ENCODE measurements at regions not wholly inside any gene's neighbourhood (a gene's known extent, or its start where the extent isn't known, plus 50 kb on each side); places are given as distances from the start of the nearest gene placed in this dataset.

- no peaks in the 10 kb centered on the region for H3K4me1 ChIP-seq (ENCODE audit: insufficient read depth, low read length)
- no peak for DNase-seq
- no peak overlapping the region for H3K4me3 ChIP-seq (ENCODE audit: low read depth in 1 of 2, low read length in 2 of 2)
- no peak overlapping the region for H2AFZ ChIP-seq (ENCODE audit: low read depth, low read length)
- H4K20me1 ChIP-seq (ENCODE audit: insufficient read depth, low read length): no peaks in the 10 kb centered on the region
- TF ChIP-seq, protein P1, sequence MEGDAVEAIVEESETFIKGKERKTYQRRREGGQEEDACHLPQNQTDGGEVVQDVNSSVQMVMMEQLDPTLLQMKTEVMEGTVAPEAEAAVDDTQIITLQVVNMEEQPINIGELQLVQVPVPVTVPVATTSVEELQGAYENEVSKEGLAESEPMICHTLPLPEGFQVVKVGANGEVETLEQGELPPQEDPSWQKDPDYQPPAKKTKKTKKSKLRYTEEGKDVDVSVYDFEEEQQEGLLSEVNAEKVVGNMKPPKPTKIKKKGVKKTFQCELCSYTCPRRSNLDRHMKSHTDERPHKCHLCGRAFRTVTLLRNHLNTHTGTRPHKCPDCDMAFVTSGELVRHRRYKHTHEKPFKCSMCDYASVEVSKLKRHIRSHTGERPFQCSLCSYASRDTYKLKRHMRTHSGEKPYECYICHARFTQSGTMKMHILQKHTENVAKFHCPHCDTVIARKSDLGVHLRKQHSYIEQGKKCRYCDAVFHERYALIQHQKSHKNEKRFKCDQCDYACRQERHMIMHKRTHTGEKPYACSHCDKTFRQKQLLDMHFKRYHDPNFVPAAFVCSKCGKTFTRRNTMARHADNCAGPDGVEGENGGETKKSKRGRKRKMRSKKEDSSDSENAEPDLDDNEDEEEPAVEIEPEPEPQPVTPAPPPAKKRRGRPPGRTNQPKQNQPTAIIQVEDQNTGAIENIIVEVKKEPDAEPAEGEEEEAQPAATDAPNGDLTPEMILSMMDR (IDR thresholded peaks at IDR 0.05; ENCODE audit: borderline replicate concordance, extremely low read depth, low read length, poor library complexity, severe bottlenecking): no peak
- no peak for TF ChIP-seq EZH2 (IDR thresholded peaks at IDR 0.05; ENCODE audit: borderline replicate concordance, low read depth, low read length, severe bottlenecking)
- no peaks in the 10 kb centered on the region for H3K36me3 ChIP-seq (ENCODE audit: insufficient read depth, low read length)
- no peak overlapping the region for H3K27ac ChIP-seq (ENCODE audit: low read length)
- no peak overlapping the region for H3K4me2 ChIP-seq (ENCODE audit: insufficient read depth, low read length)
- peaks cover 29% of the 10 kb centered on the region for H3K27me3 ChIP-seq (ENCODE audit: insufficient read depth, low read length, poor library complexity)
- H3K9me3 ChIP-seq (ENCODE audit: insufficient read depth, low read length, severe bottlenecking): no peaks in the 10 kb centered on the region
- no peak for ATAC-seq (ENCODE audit: insufficient read depth, low read depth)
- H3K79me2 ChIP-seq (ENCODE audit: insufficient read depth, low read length): no peaks in the 10 kb centered on the region
- no peak overlapping the region for H3K9ac ChIP-seq (ENCODE audit: low read depth, low read length)
Observed at GRCh38 chr1:204769997-204770396, 84.5 kb upstream of the LRRN2 start.

DNA sequence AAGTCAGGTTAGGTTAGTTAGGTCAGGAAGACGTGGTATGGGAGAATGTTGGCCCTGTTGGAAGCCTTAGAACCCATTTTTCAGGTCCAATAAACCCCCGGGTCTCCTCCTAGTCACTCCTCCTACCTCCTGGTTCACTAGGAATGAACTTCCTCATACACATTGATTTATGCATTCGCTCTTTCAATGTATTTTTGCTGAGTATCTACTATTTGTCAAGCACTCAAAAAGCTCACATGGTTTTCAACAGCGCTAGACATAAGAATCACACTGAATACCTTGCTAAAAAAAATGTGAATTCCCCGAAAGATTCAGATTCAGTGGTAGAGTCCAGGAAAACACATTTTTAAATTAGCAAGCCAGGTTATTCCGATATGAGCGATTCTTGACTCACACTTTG is 85.8 kb upstream of the LRRN2 start:
- Histone ChIP-seq H3K27me3 (ENCODE audit: insufficient read depth, low read length, poor library complexity) (peaks cover 17% of the 10 kb centered on the region), H3K27ac (ENCODE audit: low read length) (no peak overlapping the region), H3K4me1 (ENCODE audit: insufficient read depth, low read length) (no peaks in the 10 kb centered on the region), H3K36me3 (ENCODE audit: insufficient read depth, low read length) (no peaks in the 10 kb centered on the region), H3K4me3 (ENCODE audit: low read depth in 1 of 2, low read length in 2 of 2) (no peak overlapping the region), H3K9ac (ENCODE audit: low read depth, low read length) (no peak overlapping the region), H3K9me3 (ENCODE audit: insufficient read depth, low read length, severe bottlenecking) (no peaks in the 10 kb centered on the region), H2AFZ (ENCODE audit: low read depth, low read length) (no peak overlapping the region), H4K20me1 (ENCODE audit: insufficient read depth, low read length) (no peaks in the 10 kb centered on the region), H3K4me2 (ENCODE audit: insufficient read depth, low read length) (no peak overlapping the region), H3K79me2 (ENCODE audit: insufficient read depth, low read length) (no peaks in the 10 kb centered on the region)
- ATAC-seq (ENCODE audit: insufficient read depth, low read depth) (no peak), DNase-seq (no peak)
- TF ChIP-seq, protein P1 (IDR thresholded peaks at IDR 0.05; ENCODE audit: borderline replicate concordance, extremely low read depth, low read length, poor library complexity, severe bottlenecking): no peak
- TF ChIP-seq EZH2 (IDR thresholded peaks at IDR 0.05; ENCODE audit: borderline replicate concordance, low read depth, low read length, severe bottlenecking): no peak

GRCh38 chr1:204773246-204773645 is 87.7 kb upstream of the LRRN2 start:
- peaks cover 16% of the 10 kb centered on the region for H3K27me3 ChIP-seq (ENCODE audit: insufficient read depth, low read length, poor library complexity)
- H3K9me3 ChIP-seq (ENCODE audit: insufficient read depth, low read length, severe bottlenecking): no peaks in the 10 kb centered on the region
- no peak overlapping the region for H3K27ac ChIP-seq (ENCODE audit: low read length)
- no peaks in the 10 kb centered on the region for H3K79me2 ChIP-seq (ENCODE audit: insufficient read depth, low read length)
- H3K4me1 ChIP-seq (ENCODE audit: insufficient read depth, low read length): no peaks in the 10 kb centered on the region
- TF ChIP-seq, protein P1 (IDR thresholded peaks at IDR 0.05; ENCODE audit: borderline replicate concordance, extremely low read depth, low read length, poor library complexity, severe bottlenecking): no peak
- TF ChIP-seq EZH2 (IDR thresholded peaks at IDR 0.05; ENCODE audit: borderline replicate concordance, low read depth, low read length, severe bottlenecking): no peak
- H4K20me1 ChIP-seq (ENCODE audit: insufficient read depth, low read length): no peaks in the 10 kb centered on the region
- DNase-seq (no peak), ATAC-seq (ENCODE audit: insufficient read depth, low read depth) (no peak)
- H3K4me3 ChIP-seq (ENCODE audit: low read depth in 1 of 2, low read length in 2 of 2): no peak overlapping the region
- H3K9ac ChIP-seq (ENCODE audit: low read depth, low read length): no peak overlapping the region
- H3K36me3 ChIP-seq (ENCODE audit: insufficient read depth, low read length): no peaks in the 10 kb centered on the region
- H2AFZ ChIP-seq (ENCODE audit: low read depth, low read length): no peak overlapping the region
- H3K4me2 ChIP-seq (ENCODE audit: insufficient read depth, low read length): no peak overlapping the region

DNA sequence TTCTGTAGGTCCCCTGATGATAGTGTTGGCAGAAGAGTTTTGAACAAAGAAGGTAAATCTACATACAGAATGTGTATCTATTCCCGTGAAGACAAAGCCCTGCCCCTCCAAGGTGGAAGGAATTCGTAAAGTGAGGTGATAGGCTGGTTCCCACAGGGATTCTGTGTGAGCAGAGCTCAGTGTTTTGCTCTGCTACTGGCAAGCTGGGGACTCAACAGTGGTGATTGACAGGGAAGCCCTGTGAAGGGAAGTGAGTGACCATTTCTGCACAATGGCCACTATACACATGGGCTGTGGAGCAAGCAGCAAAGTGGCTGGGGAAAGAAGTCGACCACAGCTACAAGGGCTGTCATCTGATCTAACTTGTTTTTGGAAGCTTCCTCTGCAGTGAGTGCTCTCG is 90.0 kb upstream of the LRRN2 start:
- no peaks in the 10 kb centered on the region for H3K79me2 ChIP-seq (ENCODE audit: insufficient read depth, low read length)
- no peaks in the 10 kb centered on the region for H3K4me1 ChIP-seq (ENCODE audit: insufficient read depth, low read length)
- no peak overlapping the region for H3K4me2 ChIP-seq (ENCODE audit: insufficient read depth, low read length)
- H3K9ac ChIP-seq (ENCODE audit: low read depth, low read length): no peak overlapping the region
- peaks cover 17% of the 10 kb centered on the region for H3K27me3 ChIP-seq (ENCODE audit: insufficient read depth, low read length, poor library complexity)
- no peak overlapping the region for H3K4me3 ChIP-seq (ENCODE audit: low read depth in 1 of 2, low read length in 2 of 2)
- TF ChIP-seq, protein P1 (IDR thresholded peaks at IDR 0.05; ENCODE audit: borderline replicate concordance, extremely low read depth, low read length, poor library complexity, severe bottlenecking): no peak
- TF ChIP-seq EZH2 (IDR thresholded peaks at IDR 0.05; ENCODE audit: borderline replicate concordance, low read depth, low read length, severe bottlenecking): no peak
- H4K20me1 ChIP-seq (ENCODE audit: insufficient read depth, low read length): no peaks in the 10 kb centered on the region
- H3K27ac ChIP-seq (ENCODE audit: low read length): no peak overlapping the region
- no peak overlapping the region for H2AFZ ChIP-seq (ENCODE audit: low read depth, low read length)
- no peak for DNase-seq
- no peaks in the 10 kb centered on the region for H3K9me3 ChIP-seq (ENCODE audit: insufficient read depth, low read length, severe bottlenecking)
- H3K36me3 ChIP-seq (ENCODE audit: insufficient read depth, low read length): no peaks in the 10 kb centered on the region
- no peak for ATAC-seq (ENCODE audit: insufficient read depth, low read depth)
